HG03060 (cell line): ENCODE measurements at regions not wholly inside any gene's neighbourhood (a gene's known extent, or its start where the extent isn't known, plus 50 kb on each side); places are given as distances from the start of the nearest gene placed in this dataset.

Source experiments
- ATAC-seq: cut with Tn5 transposase; IDR thresholded peaks from one replicate; pipeline ENCODE4 v1.9.1; 2021; ENCODE audit warnings: low read depth, moderate number of reproducible peaks; ENCODE audit not compliant: unreplicated experiment

DNA sequence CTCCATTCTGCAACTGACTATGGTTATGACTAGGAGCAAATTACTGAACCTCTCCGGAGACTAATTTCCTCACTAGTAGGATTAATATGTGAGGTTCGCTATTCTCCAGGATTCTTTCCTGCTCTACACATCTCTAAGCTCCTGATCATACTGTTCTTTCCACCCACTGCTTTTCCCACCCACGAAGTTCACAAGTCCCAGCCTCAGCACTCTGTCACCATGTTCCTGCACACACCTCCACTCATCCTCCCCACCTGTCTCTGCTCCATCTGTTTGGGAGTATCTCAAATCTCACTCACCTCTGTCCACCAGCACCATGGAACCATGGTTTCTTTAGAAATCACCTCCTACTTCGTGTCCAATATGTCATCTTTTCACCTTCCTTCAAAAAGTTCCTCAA lies 185.3 kb downstream of the LRATD1 start:
- ATAC-seq = no peak

DNA sequence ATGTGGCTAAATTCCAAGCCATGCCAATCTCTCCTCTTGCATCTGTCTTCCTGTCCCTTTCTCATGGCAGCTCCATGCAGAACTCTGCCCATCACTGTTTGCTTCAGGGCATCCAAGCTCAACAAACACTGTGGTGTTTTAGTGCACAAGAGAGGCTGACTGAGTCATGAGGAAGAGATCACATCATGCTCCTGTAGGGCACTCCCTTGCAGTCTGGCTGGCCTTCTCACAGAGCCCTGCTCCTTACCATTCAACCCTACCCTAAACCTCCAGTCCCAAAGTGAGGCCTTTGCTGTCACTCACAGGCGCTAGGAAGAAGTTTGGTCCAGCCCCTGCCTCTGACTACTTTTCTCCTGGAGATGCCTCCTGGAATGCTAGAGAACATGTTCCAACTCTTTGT lies 194.0 kb downstream of the LRATD1 start:
- ATAC-seq = no peak

DNA sequence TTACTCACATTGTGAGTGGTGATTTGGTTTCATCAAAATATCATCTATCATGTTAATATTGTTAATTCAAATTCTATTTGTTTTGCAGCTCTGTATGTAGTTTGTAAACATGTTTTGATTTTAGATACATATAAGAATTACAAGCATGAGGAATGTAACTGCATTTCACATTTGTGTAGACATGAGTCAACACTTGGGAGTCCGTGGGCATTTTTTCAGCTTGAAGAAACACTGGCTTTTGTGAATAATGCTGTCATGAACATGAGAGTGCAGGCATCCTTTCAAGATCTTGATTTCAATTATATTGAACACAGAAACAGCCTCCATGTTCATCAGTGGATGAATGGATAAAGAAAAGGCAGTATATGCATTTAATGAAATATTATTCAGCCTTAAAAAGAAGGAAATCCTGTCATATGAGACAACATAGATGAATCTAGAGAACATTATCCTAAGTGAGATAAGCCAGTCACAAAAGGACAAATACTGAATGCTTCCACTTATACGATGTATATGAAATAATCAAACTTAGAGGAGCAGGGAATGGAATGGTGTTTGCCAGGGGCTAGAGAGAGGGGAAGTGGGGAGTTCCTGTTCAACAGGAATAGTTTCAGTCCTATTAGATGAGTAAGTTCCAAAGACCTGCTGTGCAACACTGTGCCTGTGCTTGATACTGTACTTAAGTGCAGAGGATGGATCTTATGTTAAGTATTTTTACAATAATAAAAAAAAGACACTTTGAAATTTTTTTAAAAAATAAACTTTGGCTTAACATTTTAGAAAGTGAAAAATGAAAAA lies 194.9 kb downstream of the LRATD1 start:
- ATAC-seq = no peak

DNA sequence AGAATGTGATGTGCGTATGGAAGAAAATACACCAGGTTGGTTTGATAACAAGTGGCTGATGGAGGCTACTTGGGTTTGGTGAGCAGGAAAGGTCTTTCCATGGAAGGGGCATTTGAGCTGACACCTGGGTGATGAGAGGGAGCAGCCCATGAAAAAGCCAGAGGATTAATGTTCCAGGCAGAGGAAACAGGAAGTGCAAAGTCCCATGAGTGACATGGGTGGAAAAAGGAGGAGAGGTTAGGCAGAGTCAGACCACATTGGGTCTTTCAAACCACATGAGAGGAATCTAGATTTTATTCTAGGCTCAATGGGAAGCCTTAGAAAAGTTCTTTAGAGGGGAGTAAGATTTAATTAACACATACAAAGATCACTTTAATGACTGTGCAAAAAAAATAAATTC lies 195.7 kb downstream of the LRATD1 start:
- no peak for ATAC-seq

DNA sequence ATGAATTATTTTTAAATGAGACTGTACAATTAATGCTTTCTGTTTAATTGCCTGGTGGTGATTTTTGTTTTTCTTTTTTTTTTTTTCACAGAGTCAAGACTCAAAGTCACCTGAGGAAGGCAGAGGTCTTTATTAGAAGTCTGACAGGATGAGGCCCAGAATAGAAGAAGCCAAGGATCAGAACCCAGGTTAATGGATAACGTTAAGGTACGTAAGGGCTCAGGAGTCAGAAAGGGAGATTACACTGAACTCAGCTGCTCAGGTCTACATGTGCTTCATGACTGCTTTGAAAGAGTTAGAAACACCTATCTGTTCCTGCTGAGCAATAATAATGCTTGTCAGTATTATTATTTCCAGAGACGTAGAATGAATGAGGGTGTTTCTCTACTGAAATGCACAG lies 196.5 kb downstream of the LRATD1 start:
- no peak for ATAC-seq

DNA sequence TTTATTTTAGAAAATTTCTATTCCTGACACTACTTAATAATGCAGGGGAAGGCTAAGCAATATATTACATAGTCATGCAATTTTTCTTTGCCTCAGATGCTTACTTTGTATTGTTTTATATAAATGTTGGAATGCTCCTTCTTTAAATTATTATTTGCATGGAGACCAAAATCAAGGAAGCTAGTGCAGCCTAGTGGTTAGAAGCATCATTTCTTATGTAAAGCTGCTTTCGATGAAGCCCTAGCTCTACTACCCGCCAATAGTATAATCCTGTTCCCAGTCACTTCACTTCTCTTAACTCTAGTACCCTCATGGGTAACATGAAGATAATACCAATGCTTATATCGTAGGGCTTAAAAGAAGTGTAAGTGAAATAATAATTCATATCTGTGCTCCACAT lies 198.9 kb downstream of the LRATD1 start:
- no peak for ATAC-seq

DNA sequence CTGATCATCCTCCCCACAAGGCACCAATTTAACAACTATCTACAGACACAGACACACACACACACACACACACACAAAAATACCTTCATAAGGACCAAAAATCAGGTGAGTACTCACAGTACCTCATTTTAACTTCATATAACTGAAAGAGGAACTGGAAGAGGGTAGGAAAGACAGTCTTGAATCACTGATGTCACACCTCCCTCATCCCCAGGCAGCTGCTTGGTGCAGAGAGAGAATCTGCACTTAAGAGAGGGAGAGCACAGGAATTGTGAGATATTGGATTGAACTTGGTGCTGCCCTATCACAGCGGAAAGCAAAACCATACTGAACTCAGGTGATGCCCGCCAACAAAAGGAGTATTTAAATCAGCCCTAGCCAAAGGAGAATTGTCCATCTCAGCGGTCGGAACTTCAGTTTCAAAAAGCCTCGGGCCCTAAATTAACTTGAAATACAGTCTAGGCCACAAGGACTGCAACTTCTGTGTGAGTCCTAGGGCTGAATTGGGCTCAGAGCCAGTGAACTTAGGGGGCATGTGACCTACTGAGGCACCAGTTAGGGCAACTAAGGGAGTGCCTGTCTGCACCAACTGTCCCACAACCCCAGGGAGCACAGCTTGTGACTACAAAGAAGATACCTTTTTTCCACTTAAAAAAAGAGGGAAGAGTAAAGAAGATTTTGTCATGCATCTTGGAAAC lies 211.1 kb downstream of the LRATD1 start:
- no peak for ATAC-seq

DNA sequence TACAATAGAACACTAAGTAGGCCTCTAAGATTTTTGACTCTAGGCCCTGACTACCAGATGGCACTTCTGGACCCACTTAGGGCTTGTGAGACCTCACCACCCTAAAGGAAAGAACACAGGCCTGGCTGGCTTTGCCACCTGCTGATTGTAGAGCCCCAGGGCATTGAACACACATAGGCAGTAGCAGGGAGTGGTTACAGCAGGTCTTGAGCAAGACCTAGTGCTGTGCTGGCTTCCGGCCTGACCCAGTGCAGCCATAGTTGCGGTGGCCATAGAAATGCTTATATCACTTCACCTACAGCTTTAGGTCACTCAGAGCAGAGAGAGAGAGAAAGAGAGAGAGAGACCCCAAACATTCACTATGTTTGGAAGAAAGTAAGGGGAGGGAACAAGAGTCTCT lies 223.2 kb downstream of the LRATD1 start:
- no peak for ATAC-seq

DNA sequence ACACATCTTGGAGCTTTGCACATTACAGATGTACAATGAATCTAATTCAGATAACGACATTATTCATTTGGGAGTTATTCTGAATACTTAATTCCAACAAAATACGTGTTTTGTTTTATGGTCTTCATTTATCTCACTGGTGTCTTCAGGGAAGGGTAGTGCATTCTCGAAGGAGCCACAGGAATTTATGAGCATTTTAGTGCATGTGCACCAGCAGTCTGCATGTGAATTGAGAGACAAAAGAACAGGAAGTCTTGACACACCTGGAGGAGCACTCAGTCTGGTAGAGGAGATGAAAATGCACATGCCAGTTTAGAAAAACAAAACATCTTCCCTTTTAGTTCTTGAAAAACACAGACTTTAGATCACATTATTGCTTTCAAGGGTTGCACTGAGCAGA lies 228.7 kb downstream of the LRATD1 start:
- no peak for ATAC-seq

DNA sequence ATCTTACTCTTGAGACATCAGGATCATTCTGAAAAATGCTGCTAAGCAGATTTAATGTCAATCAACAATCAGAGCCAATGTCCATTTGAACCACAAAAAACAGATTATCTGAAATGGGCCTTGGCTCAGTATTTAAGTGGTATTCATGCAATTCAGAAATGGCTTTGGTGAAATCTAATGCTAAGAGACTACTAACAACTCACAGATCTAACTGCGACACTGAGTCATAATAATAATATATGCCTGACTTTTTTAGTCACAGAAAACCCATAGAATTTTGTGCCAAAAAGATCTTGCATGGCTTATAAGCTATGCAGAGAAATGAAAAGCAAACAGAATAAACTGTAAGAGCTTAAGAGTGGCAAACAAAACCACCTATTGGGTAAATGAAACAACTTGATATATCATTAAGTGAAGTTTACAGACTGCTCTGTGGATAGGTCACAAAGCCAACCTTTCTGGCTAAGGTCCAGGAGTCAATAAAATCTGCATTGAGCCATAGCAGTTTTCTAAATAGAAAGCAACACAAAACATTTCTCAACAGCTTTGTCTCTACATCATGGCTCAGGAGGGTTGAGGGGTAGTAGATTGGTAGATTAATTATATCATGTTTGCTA lies 234.3 kb downstream of the LRATD1 start:
- no peak for ATAC-seq

DNA sequence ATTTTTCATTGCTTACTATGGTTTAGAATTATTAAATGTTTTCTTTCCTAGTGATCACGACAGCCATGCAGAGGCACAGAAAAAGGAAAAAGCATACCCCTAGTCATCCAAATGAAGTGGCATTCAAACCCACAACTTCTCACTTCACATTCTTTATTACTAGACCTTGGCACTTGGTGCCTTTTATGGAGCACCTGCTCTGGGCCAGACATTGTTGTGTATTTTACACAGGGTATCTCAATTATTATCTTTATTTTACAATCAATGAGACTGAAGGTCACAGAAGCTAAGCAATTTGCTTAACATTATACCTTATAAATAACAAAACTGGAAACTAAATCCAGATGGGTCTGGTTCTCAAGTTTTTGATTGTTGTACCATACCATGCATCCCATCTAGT lies 235.3 kb downstream of the LRATD1 start:
- no peak for ATAC-seq

DNA sequence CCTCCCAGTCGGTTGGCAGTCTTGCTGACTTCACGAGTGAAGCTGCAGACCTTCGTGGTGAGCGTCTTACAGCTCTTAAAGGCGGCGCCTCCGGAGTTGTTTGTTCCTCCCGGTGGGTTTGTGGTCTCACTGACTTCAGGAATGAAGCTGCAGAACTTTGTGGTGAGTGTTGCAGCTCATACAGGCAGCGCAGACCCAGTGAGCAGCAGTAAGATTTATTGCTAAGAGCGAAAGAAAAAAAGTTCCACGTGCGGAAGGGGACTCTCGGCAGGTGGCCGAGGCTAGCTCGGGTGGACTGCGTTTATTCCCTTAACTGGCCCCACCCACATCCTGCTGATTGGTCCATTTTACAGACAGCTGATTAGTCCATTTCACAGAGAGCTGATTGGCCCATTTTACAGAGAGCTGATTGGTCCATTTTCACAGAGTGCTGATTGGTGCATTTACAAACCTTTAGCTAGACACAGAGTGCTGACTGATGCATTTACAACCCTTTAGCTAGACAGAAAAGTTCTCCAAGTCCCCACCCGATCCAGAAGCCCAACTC lies 240.3 kb downstream of the LRATD1 start:
- ATAC-seq = no peak

DNA sequence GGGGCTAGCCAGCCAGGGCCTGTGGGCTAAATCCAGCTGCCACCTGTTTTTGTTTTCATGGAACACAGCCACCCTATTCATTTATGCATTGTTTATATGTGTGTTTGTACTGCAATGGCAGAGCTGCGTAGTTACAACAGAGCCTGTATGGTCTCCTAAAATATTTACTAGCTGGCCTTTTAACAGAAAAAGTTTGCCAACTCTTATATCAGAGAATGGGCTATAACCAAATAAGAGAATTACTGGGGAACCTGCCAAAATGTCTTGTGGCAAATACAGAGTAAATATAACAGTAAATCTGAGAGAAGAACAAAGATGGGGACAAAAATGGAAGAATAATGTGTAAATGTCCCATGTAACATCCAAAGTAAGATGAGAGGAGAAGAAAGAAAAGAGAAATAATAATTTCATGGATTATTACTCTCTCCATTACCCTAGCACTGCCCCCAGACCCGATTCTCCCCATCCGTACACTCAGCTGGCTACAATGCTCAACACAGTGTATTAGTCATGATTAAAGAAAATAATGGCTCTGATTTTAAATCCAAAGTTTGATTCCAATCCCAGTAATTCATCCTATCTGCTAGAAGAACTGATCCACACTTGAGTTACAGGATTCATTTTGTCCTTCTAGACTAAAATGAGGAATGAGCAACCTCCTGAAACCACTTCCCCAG lies 249.3 kb downstream of the LRATD1 start:
- ATAC-seq = no peak

DNA sequence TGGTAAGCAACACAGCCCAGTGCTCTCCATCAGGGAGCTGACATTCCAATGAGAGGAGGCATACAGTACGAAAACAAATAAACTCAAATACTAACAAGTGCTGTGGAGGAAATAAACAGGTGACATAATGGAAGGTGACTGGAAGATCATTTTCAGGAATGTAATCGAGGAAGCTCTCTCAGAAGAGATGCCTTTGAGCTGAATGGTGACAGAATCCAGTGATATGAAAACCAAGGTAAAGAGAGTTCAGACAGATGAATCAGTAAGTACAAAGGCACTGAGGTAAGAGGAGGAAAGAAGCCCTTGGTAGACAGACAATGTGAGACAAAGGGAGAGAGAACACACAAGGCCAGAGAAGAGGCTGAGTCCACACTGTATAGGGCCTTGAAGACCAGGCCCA lies 252.1 kb downstream of the LRATD1 start:
- ATAC-seq = no peak

DNA sequence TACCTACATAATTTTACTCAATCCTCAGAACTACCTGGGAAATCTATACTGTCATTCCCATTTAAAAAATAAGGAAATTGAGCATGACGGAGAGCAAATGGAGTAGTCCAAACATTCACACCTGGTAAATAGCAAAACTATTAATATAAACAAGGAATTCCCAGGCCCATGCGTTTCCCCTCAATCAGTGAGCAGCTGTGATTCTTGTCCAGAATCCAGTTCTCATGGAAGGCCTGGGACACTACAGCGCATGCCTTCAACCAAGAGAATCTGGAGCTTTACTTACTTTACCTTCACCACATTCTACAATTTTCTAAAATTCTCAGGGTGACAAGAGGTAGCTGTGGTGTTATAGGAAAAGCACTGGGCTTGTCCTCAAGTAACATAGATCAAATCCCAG lies 259.0 kb downstream of the LRATD1 start:
- no peak for ATAC-seq

DNA sequence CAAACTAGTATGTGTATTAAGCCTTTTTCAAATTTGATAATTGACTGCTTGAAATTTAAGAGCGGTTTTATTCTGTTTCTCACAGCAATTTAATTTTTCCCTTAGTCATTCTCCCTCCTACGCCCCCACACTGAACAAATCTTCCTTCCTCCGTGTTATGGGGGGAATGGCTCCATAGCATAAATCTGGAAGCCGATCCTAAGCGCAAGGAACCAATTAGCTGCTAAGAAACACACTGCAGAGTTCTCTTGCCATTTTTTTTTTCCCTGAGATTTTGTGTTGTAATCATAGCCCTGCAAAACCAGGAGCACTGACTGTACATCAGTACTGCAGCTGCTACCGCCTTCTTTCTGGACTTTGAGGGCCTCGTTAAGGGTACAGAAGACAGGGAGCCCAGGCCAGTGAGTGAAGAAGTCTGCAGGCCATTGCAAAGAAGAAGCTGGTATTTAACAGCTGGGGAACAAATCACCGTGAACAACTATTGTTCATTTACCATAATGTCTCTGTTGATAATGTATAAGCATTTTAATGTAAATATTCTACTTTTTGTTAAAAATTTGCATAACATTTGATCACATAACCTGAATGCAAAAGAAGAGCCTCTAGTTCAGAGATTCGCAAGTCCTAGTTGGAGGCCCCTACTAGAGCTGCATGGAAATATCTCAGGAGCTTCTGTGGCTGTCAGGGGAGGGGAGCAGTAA lies 264.0 kb downstream of the LRATD1 start:
- no peak for ATAC-seq

DNA sequence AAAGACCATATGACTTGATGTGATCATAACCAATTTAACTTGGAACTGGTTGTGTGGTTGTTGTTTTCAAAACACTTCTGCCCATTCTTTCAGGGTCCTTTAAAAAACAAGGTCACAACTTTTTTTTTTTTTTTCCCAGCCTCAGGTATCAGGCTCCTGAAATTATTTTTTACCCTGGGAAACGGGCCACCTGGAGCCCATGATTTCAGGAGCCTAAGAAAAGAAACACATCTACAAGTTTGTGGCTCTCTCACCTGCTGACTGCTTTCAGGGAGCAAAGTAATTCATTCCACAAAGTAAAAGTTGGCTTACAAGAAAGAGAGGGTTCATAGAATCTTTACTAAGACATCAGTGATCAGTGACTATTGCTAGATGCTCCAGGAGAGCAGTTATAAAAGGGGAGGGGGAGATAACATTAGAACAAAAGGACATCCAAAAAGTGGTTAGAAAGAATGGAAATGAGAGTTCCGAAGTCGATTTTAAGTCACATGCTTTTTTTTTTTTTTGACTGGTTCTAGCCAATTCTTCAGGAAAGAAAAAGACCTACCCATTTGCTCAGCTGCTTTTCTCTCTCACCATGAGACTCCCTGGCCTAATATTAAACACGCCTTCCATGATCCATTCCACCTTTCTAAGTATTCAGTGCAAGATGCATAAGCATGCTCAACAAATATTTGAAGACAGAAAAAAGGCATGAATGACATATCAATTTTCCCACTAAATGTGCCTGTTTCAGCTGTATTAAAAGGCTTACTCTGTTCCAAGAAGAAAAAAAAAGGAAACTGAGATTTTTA lies 267.3 kb downstream of the LRATD1 start:
- ATAC-seq = no peak

DNA sequence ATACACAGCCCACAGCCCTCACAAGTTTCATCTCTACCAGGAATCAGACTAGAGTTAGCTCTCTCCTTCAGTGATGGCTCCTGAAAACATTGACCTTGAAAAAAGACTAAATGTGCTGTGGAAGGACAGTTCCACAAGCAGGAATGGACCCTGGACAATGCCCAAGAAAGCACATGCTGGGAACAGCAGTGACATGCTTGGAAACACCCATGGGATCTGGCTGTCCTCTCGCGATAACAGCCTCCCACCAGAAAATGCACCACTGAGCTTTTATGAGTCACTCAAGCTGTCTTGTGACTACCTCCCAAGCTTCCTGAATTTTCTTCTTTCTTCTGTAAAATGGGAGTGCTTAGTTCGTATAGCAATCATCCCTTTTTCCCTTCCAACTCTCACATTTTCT lies 269.2 kb downstream of the LRATD1 start:
- ATAC-seq = no peak

DNA sequence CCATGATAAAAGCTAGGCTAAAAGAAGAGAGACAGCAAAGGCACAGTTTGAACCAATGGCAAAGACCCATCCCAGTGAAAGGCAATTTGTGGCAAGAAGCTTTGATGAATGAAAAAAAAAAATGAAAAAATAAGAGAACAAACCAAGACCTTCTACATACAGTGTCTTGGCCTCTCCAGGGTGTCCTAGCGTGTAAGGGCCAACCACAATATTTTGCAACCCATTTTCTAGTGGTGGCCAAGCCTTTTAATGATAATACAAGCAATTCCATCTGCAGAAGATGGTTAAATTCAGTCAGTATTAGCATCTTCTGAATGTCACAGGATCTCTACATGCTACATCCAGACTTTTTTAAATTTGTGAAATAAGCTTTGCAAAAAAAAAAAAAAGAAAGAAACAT lies 270.4 kb downstream of the LRATD1 start:
- no peak for ATAC-seq
